Trophoblast cell (in vitro differentiated cells and primary cell): ENCODE measurements at regions not wholly inside any gene's neighbourhood (a gene's known extent, or its start where the extent isn't known, plus 50 kb on each side); places are given as distances from the start of the nearest gene placed in this dataset.

ENCODE experiments used
- DNase-seq, 2 donors: peaks; one replicate each; pipeline ENCODE4 v3.0.0-alpha.2; 2016
- H2AFZ ChIP-seq: 2 replicates; pipeline ENCODE4 v1.6.1; 2013; ENCODE audit warnings: low read length, moderate library complexity, mild to moderate bottlenecking; ENCODE audit not compliant: insufficient read depth, poor library complexity
- H2AK5ac ChIP-seq: 2 replicates; pipeline ENCODE4 v1.6.1; 2013; ENCODE audit warnings: mild to moderate bottlenecking, low read length
- H2BK120ac ChIP-seq: 2 replicates; pipeline ENCODE4 v1.6.1; 2013; ENCODE audit warnings: low read length, mild to moderate bottlenecking, moderate library complexity; ENCODE audit not compliant: insufficient read depth, poor library complexity
- H2BK12ac ChIP-seq: 2 replicates; pipeline ENCODE4 v1.6.1; 2013; ENCODE audit warnings: mild to moderate bottlenecking, low read length, moderate library complexity
- H2BK5ac ChIP-seq: 2 replicates; pipeline ENCODE4 v1.6.1; 2013; ENCODE audit warnings: low read length, low read depth, moderate library complexity, mild to moderate bottlenecking; ENCODE audit not compliant: poor library complexity
- H3K14ac ChIP-seq: 2 replicates; pipeline ENCODE4 v1.6.1; 2013; ENCODE audit warnings: mild to moderate bottlenecking, low read length
- H3K18ac ChIP-seq: 2 replicates; pipeline ENCODE4 v1.6.1; 2013; ENCODE audit warnings: mild to moderate bottlenecking, low read length
- H3K23ac ChIP-seq: 2 replicates; pipeline ENCODE4 v1.6.1; 2013; ENCODE audit warnings: low read length
- H3K27ac ChIP-seq: 2 replicates; pipeline ENCODE4 v1.5.1; 2013; ENCODE audit warnings: low read depth, mild to moderate bottlenecking, inconsistent platforms, low read length, moderate library complexity
- H3K27me3 ChIP-seq: 2 replicates; pipeline ENCODE4 v1.6.1; 2013; ENCODE audit warnings: inconsistent platforms, mild to moderate bottlenecking, low read length, moderate library complexity; ENCODE audit not compliant: insufficient read depth
- H3K36me3 ChIP-seq, 2 experiments: 1 replicate in 1 of 2; 2 replicates in 1 of 2; pipeline ENCODE4 v1.6.1; 2013; ENCODE audit warnings: low read length in 2 of 2, mild to moderate bottlenecking in 2 of 2, moderate library complexity in 1 of 2; ENCODE audit not compliant: insufficient read depth in 2 of 2, control insufficient read depth in 1 of 2
- H3K4ac ChIP-seq: 2 replicates; pipeline ENCODE4 v1.6.1; 2013; ENCODE audit warnings: low read depth, mild to moderate bottlenecking, low read length, moderate library complexity
- H3K4me1 ChIP-seq, 2 experiments: 1 replicate in 1 of 2; 2 replicates in 1 of 2; pipeline ENCODE4 v1.6.1; 2013; ENCODE audit warnings: low read length in 2 of 2, mild to moderate bottlenecking in 2 of 2, moderate library complexity in 1 of 2; ENCODE audit not compliant: insufficient read depth in 2 of 2, control insufficient read depth in 1 of 2
- H3K4me2 ChIP-seq: 2 replicates; pipeline ENCODE4 v1.6.1; 2013; ENCODE audit warnings: inconsistent platforms, mild to moderate bottlenecking, low read length, moderate library complexity
- H3K4me3 ChIP-seq: 2 replicates; pipeline ENCODE4 v1.5.1; 2013; ENCODE audit warnings: mild to moderate bottlenecking, low read depth, low read length, inconsistent platforms
- H3K79me1 ChIP-seq: one replicate; pipeline ENCODE4 v1.6.1; 2013; ENCODE audit warnings: low read length
- H3K79me2 ChIP-seq: 2 replicates; pipeline ENCODE4 v1.6.1; 2013; ENCODE audit warnings: low read length, mild to moderate bottlenecking; ENCODE audit not compliant: control insufficient read depth, insufficient read depth, poor library complexity
- H3K9ac ChIP-seq: 2 replicates; pipeline ENCODE4 v1.6.1; 2013; ENCODE audit warnings: mild to moderate bottlenecking, low read length
- H3K9me3 ChIP-seq: 2 replicates; pipeline ENCODE4 v1.6.1; 2013; ENCODE audit warnings: low read depth, mild to moderate bottlenecking, control low read depth, inconsistent platforms, low read length; ENCODE audit not compliant: insufficient read depth
- H4K12ac ChIP-seq: 2 replicates; pipeline ENCODE4 v1.6.1; 2013; ENCODE audit warnings: low read depth, mild to moderate bottlenecking, low read length, moderate library complexity
- H4K8ac ChIP-seq: 2 replicates; pipeline ENCODE4 v1.6.1; 2013; ENCODE audit warnings: low read depth, mild to moderate bottlenecking, low read length, moderate library complexity
- H4K91ac ChIP-seq: one replicate; pipeline ENCODE4 v1.6.1; 2013; ENCODE audit warnings: low read depth, mild to moderate bottlenecking, low read length, moderate library complexity
- WGBS: extraction: QIAGEN DNeasy Blood & Tissue Kit; methylation state at CpG from one replicate; pipeline ENCODE4 v1.1.7; 2013; ENCODE audit warnings: missing lambda C conversion rate; ENCODE audit not compliant: insufficient read length, insufficient coverage; ENCODE audit errors: extremely low coverage; 5-methylcytosine and 5-hydroxymethylcytosine counted together

GRCh38 chr3:28727307-28727706 is 378.7 kb upstream of the AZI2 start:
- H4K8ac ChIP-seq: no peak overlapping the region

GRCh38 chr3:28738425-28738824 is 389.8 kb upstream of the AZI2 start:
- Histone ChIP-seq H3K4ac (no peak overlapping the region), H2BK5ac (no peak overlapping the region), H4K91ac (no peak overlapping the region), H3K9me3 (no peaks in the 10 kb centered on the region), H2BK12ac (no peak overlapping the region), H3K23ac (no peak overlapping the region), H3K4me3 (no peak overlapping the region), H3K4me1 (no peaks in the 10 kb centered on the region), H3K27ac (no peak overlapping the region), H2AFZ (no peak overlapping the region), H3K14ac (no peak overlapping the region), H4K8ac (no peak overlapping the region), H2AK5ac (no peak overlapping the region), H3K79me1 (no peaks in the 10 kb centered on the region), H3K79me2 (no peaks in the 10 kb centered on the region), H3K18ac (no peak overlapping the region), H3K4me2 (no peak overlapping the region), H3K9ac (no peak overlapping the region), H4K12ac (no peak overlapping the region), H3K36me3 (no peaks in the 10 kb centered on the region), H2BK120ac (no peak overlapping the region), H3K27me3 (no peaks in the 10 kb centered on the region)
- no peak for DNase-seq
- no CpG with 5 or more reads among the region's 2 CpGs for WGBS

More at GRCh38 chr3:28727307-28727706, 378.7 kb upstream of the AZI2 start:
- Histone ChIP-seq H3K4me3 (no peak overlapping the region), H2AK5ac (no peak overlapping the region), H3K36me3 (no peaks in the 10 kb centered on the region), H3K14ac (no peak overlapping the region), H4K91ac (no peak overlapping the region), H4K12ac (no peak overlapping the region), H3K27ac (no peak overlapping the region), H3K79me1 (no peaks in the 10 kb centered on the region), H2AFZ (no peak overlapping the region), H3K18ac (no peak overlapping the region), H3K9ac (no peak overlapping the region), H3K4me2 (no peak overlapping the region), H3K4ac (no peak overlapping the region), H3K4me1 (no peaks in the 10 kb centered on the region), H3K9me3 (no peaks in the 10 kb centered on the region), H2BK5ac (no peak overlapping the region), H3K27me3 (no peaks in the 10 kb centered on the region), H3K79me2 (no peaks in the 10 kb centered on the region), H2BK120ac (no peak overlapping the region), H2BK12ac (no peak overlapping the region), H3K23ac (no peak overlapping the region)
- DNase-seq: no peak

- no peak overlapping the region for H3K27ac ChIP-seq
- no peak overlapping the region for H3K4me3 ChIP-seq
- no peak overlapping the region for H4K12ac ChIP-seq
- no peak overlapping the region for H2AK5ac ChIP-seq
- H3K23ac ChIP-seq: no peak overlapping the region
- no peak overlapping the region for H2AFZ ChIP-seq
- no peaks in the 10 kb centered on the region for H3K4me1 ChIP-seq
- H3K4ac ChIP-seq: no peak overlapping the region
- H4K91ac ChIP-seq: no peak overlapping the region
- DNase-seq: no peak
- H2BK120ac ChIP-seq: no peak overlapping the region
- H3K14ac ChIP-seq: no peak overlapping the region
- no peak overlapping the region for H4K8ac ChIP-seq
- no peaks in the 10 kb centered on the region for H3K36me3 ChIP-seq
- no CpG with 5 or more reads among the region's 1 CpG for WGBS
- H3K79me1 ChIP-seq: no peaks in the 10 kb centered on the region
- no peak overlapping the region for H2BK5ac ChIP-seq
- H3K79me2 ChIP-seq: no peaks in the 10 kb centered on the region
- no peaks in the 10 kb centered on the region for H3K9me3 ChIP-seq
- no peak overlapping the region for H3K18ac ChIP-seq
- no peaks in the 10 kb centered on the region for H3K27me3 ChIP-seq
- H3K4me2 ChIP-seq: no peak overlapping the region
- H3K9ac ChIP-seq: no peak overlapping the region
- H2BK12ac ChIP-seq: no peak overlapping the region
These were observed 391.0 kb upstream of the AZI2 start for GRCh38 chr3:28739647-28740046.

GRCh38 chr3:28743271-28743670 is 394.6 kb upstream of the AZI2 start:
- H3K27ac ChIP-seq: no peak overlapping the region
- no peak overlapping the region for H2BK120ac ChIP-seq
- no peaks in the 10 kb centered on the region for H3K4me1 ChIP-seq
- H3K9me3 ChIP-seq: no peaks in the 10 kb centered on the region
- no peak overlapping the region for H2AFZ ChIP-seq
- no peak overlapping the region for H4K91ac ChIP-seq
- no peaks in the 10 kb centered on the region for H3K36me3 ChIP-seq
- no peak overlapping the region for H3K4me3 ChIP-seq
- no peak overlapping the region for H3K4me2 ChIP-seq
- H3K23ac ChIP-seq: no peak overlapping the region
- no peak overlapping the region for H4K8ac ChIP-seq
- H3K18ac ChIP-seq: no peak overlapping the region
- no peak for DNase-seq
- no peak overlapping the region for H2BK12ac ChIP-seq
- no peak overlapping the region for H3K14ac ChIP-seq
- WGBS: no CpG with 5 or more reads among the region's 2 CpGs
- no peak overlapping the region for H3K9ac ChIP-seq
- no peak overlapping the region for H3K4ac ChIP-seq
- H3K79me2 ChIP-seq: no peaks in the 10 kb centered on the region
- H2BK5ac ChIP-seq: no peak overlapping the region
- H3K27me3 ChIP-seq: no peaks in the 10 kb centered on the region
- H3K79me1 ChIP-seq: no peaks in the 10 kb centered on the region
- no peak overlapping the region for H2AK5ac ChIP-seq
- no peak overlapping the region for H4K12ac ChIP-seq
